GM12878 (cell line): ENCODE measurements at regions not wholly inside any gene's neighbourhood (a gene's known extent, or its start where the extent isn't known, plus 50 kb on each side); places are given as distances from the start of the nearest gene placed in this dataset.

Experiments
- ATAC-seq: fragments of 200-7000 bp; cut with Tn5 transposase; 3 replicates; pipeline ENCODE4 v1.9.1; 2020; ENCODE audit warnings: mild to moderate bottlenecking, moderate library complexity
- BruUV-seq: library from RNA; stranded (reverse); fragments of 400-500 nt; replicated peaks from 2 replicates; lab custom pipeline; 2021; lab: Mats Ljungman, UMichigan
- CTCF ChIA-PET: fragments of 300-600 bp; sonication (Branson Sonifier 250); formaldehyde crosslinking; extraction: SDS; loops from one replicate; lab custom pipeline; 2021; ENCODE audit warnings: inconsistent platforms; lab: Yijun Ruan, JAX
- POLR2A ChIA-PET: fragments of 350-600 bp; formaldehyde crosslinking; extraction: SDS; loops from one replicate; lab custom pipeline; 2021; ENCODE audit warnings: inconsistent platforms; lab: Charles Lee
- RAD21 ChIA-PET: fragments of 300-600 bp; sonication (Branson Sonifier 250); formaldehyde crosslinking; loops from one replicate; lab custom pipeline; 2023; ENCODE audit warnings: antibody characterized with exemption; ENCODE audit not compliant: unreplicated experiment; lab: Charles Lee
- SMC1A ChIA-PET: fragments of 300-600 bp; sonication (Branson Sonifier 250); formaldehyde crosslinking; loops from one replicate; lab custom pipeline; 2023; ENCODE audit not compliant: unreplicated experiment, uncharacterized antibody; lab: Charles Lee
- DNase-seq: peaks from one replicate; pipeline ENCODE4 v3.0.0-alpha.2; 2011; ENCODE audit warnings: low read depth, low spot score
- FAIRE-seq: peaks from 3 replicates; lab custom pipeline; 2011; peaks lifted over from hg19 to GRCh38; lab: Jason Lieb, UNC
- H2AFZ ChIP-seq: 2 replicates; pipeline ENCODE4 v1.6.0; 2011; ENCODE audit warnings: low read depth, low read length, control low read depth; ENCODE audit not compliant: control insufficient read depth
- H3K27ac ChIP-seq: 2 replicates; pipeline ENCODE4 v1.5.1; 2011; ENCODE audit warnings: control low read depth; ENCODE audit not compliant: control insufficient read depth, insufficient read depth
- H3K27me3 ChIP-seq, 2 experiments: replicated peaks in 1 of 2; 2 replicates each; pipeline versions ENCODE4 v1.6.0 to v1.6.1; 2011; ENCODE audit warnings: low read length in 1 of 2; ENCODE audit not compliant: control insufficient read depth in 2 of 2, insufficient read depth in 2 of 2
- H3K36me3 ChIP-seq, 2 experiments: 2 replicates each; pipeline ENCODE4 v1.5.1; 2011; ENCODE audit warnings: low read length in 1 of 2; ENCODE audit not compliant: control insufficient read depth in 2 of 2, insufficient read depth in 2 of 2
- H3K4me1 ChIP-seq: 2 replicates; pipeline ENCODE4 v1.6.1; 2011; ENCODE audit warnings: mild to moderate bottlenecking, low read length, moderate library complexity, mixed read lengths; ENCODE audit not compliant: control insufficient read depth, insufficient read depth
- H3K4me2 ChIP-seq: 2 replicates; pipeline ENCODE4 v1.6.0; 2011; ENCODE audit warnings: control low read depth; ENCODE audit not compliant: control insufficient read depth, insufficient read depth
- H3K4me3 ChIP-seq: fragments of 200-600 bp; sonication (generic); 2 replicates; pipeline ENCODE4 v1.5.1; 2016
- H3K79me2 ChIP-seq: 2 replicates; pipeline ENCODE4 v1.6.0; 2011; ENCODE audit warnings: low read length; ENCODE audit not compliant: control insufficient read depth, insufficient read depth
- H3K9ac ChIP-seq: 2 replicates; pipeline ENCODE4 v1.8.0; 2011; ENCODE audit warnings: low read length, control low read depth, mixed read lengths; ENCODE audit not compliant: control insufficient read depth, insufficient read depth
- H3K9me3 ChIP-seq: replicated peaks from 3 replicates; pipeline ENCODE4 v1.5.1; 2011; ENCODE audit warnings: mild to moderate bottlenecking, low read length; ENCODE audit not compliant: control insufficient read depth, insufficient read depth
- H4K20me1 ChIP-seq: 2 replicates; pipeline ENCODE4 v1.6.0; 2011; ENCODE audit not compliant: control insufficient read depth, insufficient read depth
- ATF2 ChIP-seq: IDR thresholded peaks from 2 replicates; pipeline ENCODE4 v1.6.1; 2012; ENCODE audit warnings: low read length, inconsistent platforms
- BRCA1 ChIP-seq: IDR thresholded peaks from 2 replicates; pipeline ENCODE4 v1.6.1; 2011; ENCODE audit warnings: low read depth, low read length, improper control_type of control experiment
- CBX3 ChIP-seq: fragments of 200-600 bp; sonication (generic); IDR thresholded peaks from 2 replicates; pipeline ENCODE4 v1.6.1; 2016; ENCODE audit warnings: low read depth, borderline replicate concordance
- ETV6 ChIP-seq, 2 experiments: fragments of 450-650 bp in 1 of 2; IDR thresholded peaks in 1 of 2; conservative IDR thresholded peaks in 1 of 2; 2 replicates each; pipeline ENCODE4 v1.6.1; 2014; ENCODE audit warnings: antibody characterized with exemption in 1 of 2, borderline replicate concordance in 1 of 2, low read depth in 1 of 2, mild to moderate bottlenecking in 1 of 2, moderate library complexity in 1 of 2
- FOXK2 ChIP-seq: fragments of 450-650 bp; IDR thresholded peaks from 2 replicates; pipeline ENCODE4 v1.6.1; 2017; ENCODE audit warnings: mild to moderate bottlenecking, moderate library complexity
- KLF5 ChIP-seq: fragments of 450-650 bp; IDR thresholded peaks from 2 replicates; pipeline ENCODE4 v1.6.1; 2014; ENCODE audit warnings: mild to moderate bottlenecking; ENCODE audit not compliant: partially characterized antibody
- NKRF ChIP-seq: fragments of 450-650 bp; conservative IDR thresholded peaks from 2 replicates; pipeline ENCODE4 v1.6.1; 2017; ENCODE audit warnings: mild to moderate bottlenecking, moderate library complexity
- RELA ChIP-seq: fragments of 450-650 bp; IDR thresholded peaks from 2 replicates; pipeline ENCODE4 v1.8.0; 2014; ENCODE audit warnings: borderline replicate concordance; ENCODE audit not compliant: partially characterized antibody
- SMAD5 ChIP-seq: IDR thresholded peaks from 2 replicates; pipeline ENCODE4 v1.6.1; 2016; ENCODE audit warnings: antibody characterized with exemption, low read depth
- ZNF217 ChIP-seq: fragments of 450-650 bp; IDR thresholded peaks from 2 replicates; pipeline ENCODE4 v1.6.1; 2017; ENCODE audit warnings: antibody characterized with exemption, mild to moderate bottlenecking
- ZNF24 ChIP-seq: fragments of 450-650 bp; IDR thresholded peaks from 2 replicates; pipeline ENCODE4 v1.6.1; 2017; ENCODE audit warnings: antibody characterized with exemption, mild to moderate bottlenecking
- ZNF687 ChIP-seq: fragments of 450-650 bp; IDR thresholded peaks from 2 replicates; pipeline ENCODE4 v1.6.1; 2017; ENCODE audit warnings: mild to moderate bottlenecking, moderate library complexity
- WGBS: methylation state at CpG from one replicate; pipeline ENCODE4 v1.1.6; 2016; ENCODE audit warnings: low lambda C conversion rate; ENCODE audit not compliant: insufficient replicate concordance, insufficient coverage; ENCODE audit errors: missing lambda C conversion rate; 5-methylcytosine and 5-hydroxymethylcytosine counted together
- in situ Hi-C: fragments of 300-500 bp; cut with MboI; formaldehyde crosslinking; loops from 9 replicates; pipeline ENCODE4 v1.14.3; 2018; ENCODE audit warnings: mixed read lengths
- intact Hi-C: fragments of 100-400 bp; cut with micrococcal nuclease; formaldehyde crosslinking; loops from one replicate; pipeline ENCODE4 v1.14.2; 2022; ENCODE audit not compliant: unreplicated experiment

GRCh38 chr13:30141775-30142485 is 165.4 kb downstream of the KATNAL1 start:
- 67% methylated on average over 6 of the region's 6 CpGs for WGBS
- Histone ChIP-seq H3K9ac (no peak overlapping the region), H3K27me3 (no peaks in the 10 kb centered on the region), H2AFZ (no peak overlapping the region), H3K4me2 (peak overlapping the region; percentile 15; the same call in 1 of the 2 replicates), H3K4me1 (peaks cover 54% of the 10 kb centered on the region), H3K27ac (no peak overlapping the region), H3K4me3 (no peak overlapping the region), H3K36me3 (no peaks in the 10 kb centered on the region), H3K79me2 (no peaks in the 10 kb centered on the region), H3K9me3 (peaks cover 4% of the 10 kb centered on the region; the same call in 2 of the 3 replicates), H4K20me1 (no peaks in the 10 kb centered on the region)
- FAIRE-seq (no peak), ATAC-seq (no peak), DNase-seq (no peak)
- in situ Hi-C loops: no loop called here
- ChIA-PET RAD21 (interaction anchor here (0.9 to 6.7 kb wide), 8 partner anchors 9 to 233 kb away, joined by 3 to 60 read pairs (median 7); no protein-coding TSS in a partner anchor), SMC1A (interaction anchor here (0.6 to 9.9 kb wide), 24 partner anchors 8 to 603 kb away, joined by 3 to 91 read pairs (median 4); no protein-coding TSS in a partner anchor), CTCF (interaction anchor here (0.8 to 8.4 kb wide), 8 partner anchors 11 to 202 kb away, joined by 3 to 92 read pairs (median 4); no protein-coding TSS in a partner anchor), POLR2A (interaction anchor here (0.6 to 1.4 kb wide), 5 partner anchors 15 to 932 kb away, joined by 3 to 5 read pairs (median 4); no protein-coding TSS in a partner anchor)
- no TSS peak for BruUV-seq
- intact Hi-C loops: loop anchor here (5.0 to 10.0 kb wide), 2 partner anchors 53 to 165 kb away; partner anchors contain the start of gene KATNAL1
- no peak for TF ChIP-seq FOXK2
- TF ChIP-seq BRCA1: no peak
- 0 out of 2 replicates have a peak, but pooled peaks have one; percentile 28 for TF ChIP-seq NKRF
- no peak for TF ChIP-seq ZNF24
- no peak for TF ChIP-seq ATF2
- TF ChIP-seq CBX3: no peak
- TF ChIP-seq ZNF217: peak; percentile 89
- no peak for TF ChIP-seq KLF5
- TF ChIP-seq RELA: no peak
- TF ChIP-seq SMAD5: no peak
- TF ChIP-seq ETV6 (conservative IDR thresholded peaks at IDR 0.05 in 1 of 2, IDR thresholded peaks at IDR 0.05 in 1 of 2; ENCODE audit: borderline replicate concordance in 1 of 2, low read depth in 1 of 2): 0 out of 4 replicates have a peak, but pooled peaks of 1 of the 2 experiments have one; percentile 9
- no peak for TF ChIP-seq ZNF687
- TF ChIP-seq, all 136 proteins: peak for 3
